ENCODE measurements at regions not wholly inside any gene's neighbourhood (a gene's known extent, or its start where the extent isn't known, plus 50 kb on each side); places are given as distances from the start of the nearest gene placed in this dataset.

DNA sequence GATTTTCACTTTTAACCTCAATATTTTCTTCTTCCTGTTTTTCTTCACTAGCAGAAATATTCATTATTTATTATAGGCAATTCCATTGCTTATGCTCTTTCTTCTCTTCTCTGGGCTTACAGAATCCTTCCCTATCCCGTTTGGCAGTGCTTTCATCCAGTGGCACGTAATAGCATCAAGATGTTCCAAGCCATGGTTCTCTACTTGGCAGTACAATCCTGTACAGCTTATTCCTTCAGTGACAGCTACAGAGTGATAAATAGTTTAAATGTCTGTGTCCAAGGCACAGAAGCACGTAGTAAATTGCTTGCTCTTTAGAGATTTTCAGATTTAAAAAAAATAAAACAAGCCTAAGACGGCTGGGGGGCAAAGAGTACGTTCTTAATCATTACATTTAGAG is 1964.3 kb downstream of the SUCLG1 start:
- Histone ChIP-seq H3K27me3 (ENCODE audit: control insufficient read depth in 2 of 2, insufficient read depth in 2 of 2, low read length in 2 of 2) (no peaks in the 10 kb centered on the region), H3K36me3 (ENCODE audit: control insufficient read depth in 2 of 3, insufficient read depth in 3 of 3, low read length in 3 of 3) (no peaks in the 10 kb centered on the region), H3K27ac (ENCODE audit: low read depth, low read length) (no peak overlapping the region), H3K4me3 (ENCODE audit: low read length) (no peak overlapping the region), H3K9me3 (ENCODE audit: control insufficient read depth in 2 of 3, low read length in 3 of 3) (no peaks in the 10 kb centered on the region), H3K4me1 (ENCODE audit: control insufficient read depth in 2 of 2, insufficient read depth in 2 of 2, low read length in 2 of 2) (no peaks in the 10 kb centered on the region)
- DNase-seq (no peak), ATAC-seq (no peak)
- Mint-ChIP-seq H3K27ac (no peak overlapping the region), H3K27me3 (no peaks in the 10 kb centered on the region), H3K9me3 (peaks cover 3 to 23% (median 6%) of the 10 kb centered on the region in 11 donors), H3K4me3 (no peak overlapping the region), H3K36me3 (no peaks in the 10 kb centered on the region), H3K4me1 (no peaks in the 10 kb centered on the region)
- ChIA-PET POLR2A (no interaction called here), CTCF (no interaction called here)
- intact Hi-C loops (cut with micrococcal nuclease): no loop called here

- Mint-ChIP-seq H3K4me1 (no peaks in the 10 kb centered on the region), H3K36me3 (no peaks in the 10 kb centered on the region), H3K27me3 (no peaks in the 10 kb centered on the region), H3K27ac (no peak overlapping the region), H3K4me3 (no peak overlapping the region), H3K9me3 (peaks cover 0 to 23% (median 3%) of the 10 kb centered on the region in 11 donors)
- ATAC-seq: no peak
- Histone ChIP-seq H3K4me1 (ENCODE audit: control insufficient read depth in 2 of 2, insufficient read depth in 2 of 2, low read length in 2 of 2) (no peaks in the 10 kb centered on the region), H3K27me3 (ENCODE audit: control insufficient read depth in 2 of 2, insufficient read depth in 2 of 2, low read length in 2 of 2) (no peaks in the 10 kb centered on the region), H3K36me3 (ENCODE audit: control insufficient read depth in 2 of 3, insufficient read depth in 3 of 3, low read length in 3 of 3) (no peaks in the 10 kb centered on the region), H3K4me3 (ENCODE audit: low read length) (no peak overlapping the region), H3K27ac (ENCODE audit: low read depth, low read length) (no peak overlapping the region), H3K9me3 (ENCODE audit: control insufficient read depth in 2 of 3, low read length in 3 of 3) (no peaks in the 10 kb centered on the region)
- ChIA-PET POLR2A (no interaction called here), CTCF (no interaction called here)
- no peak for DNase-seq
- intact Hi-C loops (cut with micrococcal nuclease): no loop called here
Measured at GRCh38 chr2:82491591-82491990, 1967.5 kb downstream of the SUCLG1 start.

GRCh38 chr2:82487354-82487753 is 1971.7 kb downstream of the SUCLG1 start:
- no peaks in the 10 kb centered on the region for H3K36me3 ChIP-seq (ENCODE audit: control insufficient read depth in 2 of 3, insufficient read depth in 3 of 3, low read length in 3 of 3)
- ChIA-PET POLR2A (no interaction called here), CTCF (no interaction called here)
- no peak for DNase-seq
- no peaks in the 10 kb centered on the region for H3K27me3 Mint-ChIP-seq
- H3K9me3 Mint-ChIP-seq: peaks cover 0 to 12% (median 3%) of the 10 kb centered on the region in 11 donors
- no peaks in the 10 kb centered on the region for H3K36me3 Mint-ChIP-seq
- no peaks in the 10 kb centered on the region for H3K9me3 ChIP-seq (ENCODE audit: control insufficient read depth in 2 of 3, low read length in 3 of 3)
- intact Hi-C loops (cut with micrococcal nuclease): no loop called here
- no peak overlapping the region for H3K4me3 ChIP-seq (ENCODE audit: low read length)
- H3K4me1 ChIP-seq (ENCODE audit: control insufficient read depth in 2 of 2, insufficient read depth in 2 of 2, low read length in 2 of 2): no peaks in the 10 kb centered on the region
- no peak overlapping the region for H3K27ac ChIP-seq (ENCODE audit: low read depth, low read length)
- H3K27ac Mint-ChIP-seq: no peak overlapping the region
- no peaks in the 10 kb centered on the region for H3K4me1 Mint-ChIP-seq
- ATAC-seq: no peak
- no peaks in the 10 kb centered on the region for H3K27me3 ChIP-seq (ENCODE audit: control insufficient read depth in 2 of 2, insufficient read depth in 2 of 2, low read length in 2 of 2)
- H3K4me3 Mint-ChIP-seq: no peak overlapping the region

DNA sequence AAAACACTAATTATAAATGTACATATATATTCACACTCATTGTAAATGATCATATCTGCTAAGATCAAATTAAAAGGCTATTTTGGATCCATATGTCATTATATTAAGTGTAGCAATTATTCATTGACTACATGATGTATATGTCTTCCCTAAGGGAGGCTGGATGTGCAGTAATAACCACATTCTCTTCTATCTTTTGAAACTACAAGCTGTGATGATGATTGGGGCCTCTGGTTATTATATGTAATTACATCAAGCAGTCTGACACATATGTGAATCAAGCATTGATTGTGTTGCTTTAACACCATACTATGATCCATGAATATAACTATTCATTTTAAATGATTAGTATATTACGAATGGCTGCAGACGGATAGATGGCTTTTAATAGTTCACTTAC is 1973.4 kb downstream of the SUCLG1 start:
- no peak overlapping the region for H3K4me3 Mint-ChIP-seq
- Histone ChIP-seq H3K27ac (ENCODE audit: low read depth, low read length) (no peak overlapping the region), H3K4me3 (ENCODE audit: low read length) (no peak overlapping the region), H3K9me3 (ENCODE audit: control insufficient read depth in 2 of 3, low read length in 3 of 3) (no peaks in the 10 kb centered on the region), H3K27me3 (ENCODE audit: control insufficient read depth in 2 of 2, insufficient read depth in 2 of 2, low read length in 2 of 2) (no peaks in the 10 kb centered on the region), H3K36me3 (ENCODE audit: control insufficient read depth in 2 of 3, insufficient read depth in 3 of 3, low read length in 3 of 3) (no peaks in the 10 kb centered on the region), H3K4me1 (ENCODE audit: control insufficient read depth in 2 of 2, insufficient read depth in 2 of 2, low read length in 2 of 2) (no peaks in the 10 kb centered on the region)
- H3K36me3 Mint-ChIP-seq: no peaks in the 10 kb centered on the region
- peaks cover 0 to 7% (median 0%) of the 10 kb centered on the region in 11 donors for H3K9me3 Mint-ChIP-seq
- ChIA-PET CTCF (no interaction called here), POLR2A (no interaction called here)
- ATAC-seq (no peak), DNase-seq (no peak)
- intact Hi-C loops (cut with micrococcal nuclease): no loop called here
- H3K4me1 Mint-ChIP-seq: no peaks in the 10 kb centered on the region
- H3K27ac Mint-ChIP-seq: no peak overlapping the region
- no peaks in the 10 kb centered on the region for H3K27me3 Mint-ChIP-seq

DNA sequence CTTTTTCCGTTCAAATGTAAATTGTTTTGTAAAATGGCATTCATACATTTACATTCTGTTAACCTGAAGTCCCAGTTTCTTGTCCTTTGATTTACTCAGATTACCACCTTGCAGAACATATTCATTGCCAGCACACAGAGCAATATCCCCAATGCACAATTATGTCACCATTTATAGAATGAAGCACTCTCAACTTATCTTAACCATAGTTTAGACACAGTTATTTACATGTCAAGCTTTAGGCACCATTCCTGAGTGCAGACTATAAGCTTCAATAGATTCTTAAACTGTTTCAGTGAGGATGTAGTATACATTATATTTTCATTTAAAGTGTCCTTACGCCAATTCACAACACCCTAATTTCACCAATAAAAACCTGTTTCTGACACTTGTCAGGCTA is 1977.9 kb downstream of the SUCLG1 start:
- ATAC-seq (no peak), DNase-seq (no peak)
- intact Hi-C loops (cut with micrococcal nuclease): no loop called here
- Histone ChIP-seq H3K4me1 (ENCODE audit: control insufficient read depth in 2 of 2, insufficient read depth in 2 of 2, low read length in 2 of 2) (no peaks in the 10 kb centered on the region), H3K27ac (ENCODE audit: low read depth, low read length) (no peak overlapping the region), H3K36me3 (ENCODE audit: control insufficient read depth in 2 of 3, insufficient read depth in 3 of 3, low read length in 3 of 3) (no peaks in the 10 kb centered on the region), H3K27me3 (ENCODE audit: control insufficient read depth in 2 of 2, insufficient read depth in 2 of 2, low read length in 2 of 2) (no peaks in the 10 kb centered on the region), H3K9me3 (ENCODE audit: control insufficient read depth in 2 of 3, low read length in 3 of 3) (no peaks in the 10 kb centered on the region), H3K4me3 (ENCODE audit: low read length) (no peak overlapping the region)
- H3K36me3 Mint-ChIP-seq: no peaks in the 10 kb centered on the region
- H3K27me3 Mint-ChIP-seq: no peaks in the 10 kb centered on the region
- POLR2A ChIA-PET: no interaction called here
- no peak overlapping the region for H3K27ac Mint-ChIP-seq
- no peaks in the 10 kb centered on the region for H3K4me1 Mint-ChIP-seq
- H3K9me3 Mint-ChIP-seq: peaks cover 0 to 10% (median 3%) of the 10 kb centered on the region in 11 donors
- H3K4me3 Mint-ChIP-seq: no peak overlapping the region
- CTCF ChIA-PET: no interaction called here

DNA sequence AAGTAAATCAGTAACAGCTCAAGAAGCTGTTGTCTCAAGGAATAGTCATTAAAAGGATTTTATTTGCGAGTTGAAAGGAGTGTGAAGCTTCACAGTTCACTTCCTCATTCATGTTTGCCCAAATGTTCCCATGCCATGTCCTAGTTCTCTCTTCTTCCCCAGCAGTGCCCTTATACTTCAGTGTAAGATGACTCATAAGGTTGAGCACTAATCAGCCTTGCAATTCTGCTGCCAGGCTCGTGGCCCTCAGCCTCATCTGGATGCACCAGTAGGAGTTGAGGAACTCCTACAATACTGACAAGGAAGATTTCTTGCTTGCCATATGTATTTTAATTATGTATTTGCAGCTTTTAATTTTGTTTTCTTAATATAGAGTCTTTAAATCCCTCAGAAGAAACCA is 1980.4 kb downstream of the SUCLG1 start:
- DNase-seq (no peak), ATAC-seq (no peak)
- Histone ChIP-seq H3K4me3 (ENCODE audit: low read length) (no peak overlapping the region), H3K4me1 (ENCODE audit: control insufficient read depth in 2 of 2, insufficient read depth in 2 of 2, low read length in 2 of 2) (no peaks in the 10 kb centered on the region), H3K27ac (ENCODE audit: low read depth, low read length) (no peak overlapping the region), H3K9me3 (ENCODE audit: control insufficient read depth in 2 of 3, low read length in 3 of 3) (no peaks in the 10 kb centered on the region), H3K36me3 (ENCODE audit: control insufficient read depth in 2 of 3, insufficient read depth in 3 of 3, low read length in 3 of 3) (no peaks in the 10 kb centered on the region), H3K27me3 (ENCODE audit: control insufficient read depth in 2 of 2, insufficient read depth in 2 of 2, low read length in 2 of 2) (no peaks in the 10 kb centered on the region)
- intact Hi-C loops (cut with micrococcal nuclease): no loop called here
- POLR2A ChIA-PET: no interaction called here
- Mint-ChIP-seq H3K36me3 (no peaks in the 10 kb centered on the region), H3K4me3 (no peak overlapping the region), H3K9me3 (peaks cover 0 to 10% (median 5%) of the 10 kb centered on the region in 11 donors), H3K27me3 (no peaks in the 10 kb centered on the region), H3K27ac (no peak overlapping the region), H3K4me1 (no peaks in the 10 kb centered on the region)
- CTCF ChIA-PET: no interaction called here

DNA sequence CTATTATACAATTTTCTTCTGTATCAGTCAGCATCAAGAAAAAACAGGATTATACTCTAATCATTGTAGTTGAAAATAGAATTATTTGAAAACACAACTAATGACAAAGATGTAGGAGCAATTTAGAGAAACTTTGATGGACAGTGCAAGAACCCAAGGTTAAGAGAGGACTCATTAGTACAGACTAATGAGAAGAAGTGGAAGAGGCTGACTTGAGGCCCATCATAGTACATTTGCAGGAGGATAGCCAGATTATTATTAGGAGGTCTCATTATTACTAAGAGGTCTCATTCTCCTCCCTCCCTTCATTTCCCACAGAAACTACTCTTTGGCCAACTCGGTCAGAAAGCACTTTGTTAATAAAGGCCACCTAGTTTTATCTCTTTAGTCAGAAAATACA is 1983.0 kb downstream of the SUCLG1 start:
- no peak for ATAC-seq
- H3K4me3 ChIP-seq (ENCODE audit: low read length): no peak overlapping the region
- H3K9me3 Mint-ChIP-seq: peaks cover 0 to 10% (median 4%) of the 10 kb centered on the region in 11 donors
- no peaks in the 10 kb centered on the region for H3K4me1 ChIP-seq (ENCODE audit: control insufficient read depth in 2 of 2, insufficient read depth in 2 of 2, low read length in 2 of 2)
- H3K27ac ChIP-seq (ENCODE audit: low read depth, low read length): no peak overlapping the region
- no peaks in the 10 kb centered on the region for H3K9me3 ChIP-seq (ENCODE audit: control insufficient read depth in 2 of 3, low read length in 3 of 3)
- H3K27me3 ChIP-seq (ENCODE audit: control insufficient read depth in 2 of 2, insufficient read depth in 2 of 2, low read length in 2 of 2): no peaks in the 10 kb centered on the region
- intact Hi-C loops (cut with micrococcal nuclease): no loop called here
- H3K36me3 ChIP-seq (ENCODE audit: control insufficient read depth in 2 of 3, insufficient read depth in 3 of 3, low read length in 3 of 3): no peaks in the 10 kb centered on the region
- H3K27ac Mint-ChIP-seq: no peak overlapping the region
- H3K27me3 Mint-ChIP-seq: no peaks in the 10 kb centered on the region
- no peaks in the 10 kb centered on the region for H3K36me3 Mint-ChIP-seq
- ChIA-PET POLR2A (no interaction called here), CTCF (no interaction called here)
- no peak for DNase-seq
- no peak overlapping the region for H3K4me3 Mint-ChIP-seq
- no peaks in the 10 kb centered on the region for H3K4me1 Mint-ChIP-seq
